Tibial artery (tissue), 4 donors: ENCODE measurements at regions not wholly inside any gene's neighbourhood (a gene's known extent, or its start where the extent isn't known, plus 50 kb on each side); places are given as distances from the start of the nearest gene placed in this dataset.

ENCODE experiments used
- DNase-seq, 2 donors: peaks; one replicate each; pipeline ENCODE4 v3.0.0-alpha.2; 2019
- H3K27ac ChIP-seq, 2 donors: fragments of 200-600 bp; sonication (generic) in 1 of 2; 1 replicate in 1 of 2; 2 replicates in 1 of 2; pipeline ENCODE4 v1.5.1; 2018 to 2019; ENCODE audit warnings: mild to moderate bottlenecking in 1 of 2
- H3K27me3 ChIP-seq, 2 donors: fragments of 200-600 bp; sonication (generic) in 1 of 2; one replicate each; pipeline versions ENCODE4 v1.5.1 to v1.6.0; 2016 to 2019
- H3K36me3 ChIP-seq, 3 donors: fragments of 200-600 bp; sonication (generic) in 2 of 3; one replicate each; pipeline ENCODE4 v1.5.1; 2016 to 2019; ENCODE audit warnings: mild to moderate bottlenecking in 2 of 3
- H3K4me1 ChIP-seq, 4 donors: fragments of 200-600 bp; sonication (generic) in 2 of 4; 1 replicate in 3 of 4; 2 replicates in 1 of 4; pipeline ENCODE4 v1.5.1; 2016 to 2019
- H3K4me3 ChIP-seq, 2 donors: fragments of 200-600 bp; sonication (generic) in 1 of 2; 1 replicate in 1 of 2; 2 replicates in 1 of 2; pipeline ENCODE4 v1.5.1; 2018 to 2019; ENCODE audit warnings: mild to moderate bottlenecking in 2 of 2
- H3K9me3 ChIP-seq, 3 donors: fragments of 200-600 bp; sonication (generic) in 1 of 3; one replicate each; pipeline ENCODE4 v1.5.1; 2016 to 2019
- intact Hi-C: fragments of 100-400 bp; cut with DNase I; formaldehyde crosslinking; loops from one replicate; pipeline ENCODE4 v1.15.0; 2023; ENCODE audit warnings: low total_unique reads
- TF ChIP-seq, protein P1 (sequence below), 2 experiments: fragments of 200-600 bp in 1 of 2; fragments of 450-650 bp in 1 of 2; IDR thresholded peaks; one replicate each; pipeline ENCODE4 v1.5.1; 2017 to 2019; ENCODE audit warnings: antibody characterized with exemption in 2 of 2, mild to moderate bottlenecking in 1 of 2, moderate library complexity in 1 of 2

DNA sequence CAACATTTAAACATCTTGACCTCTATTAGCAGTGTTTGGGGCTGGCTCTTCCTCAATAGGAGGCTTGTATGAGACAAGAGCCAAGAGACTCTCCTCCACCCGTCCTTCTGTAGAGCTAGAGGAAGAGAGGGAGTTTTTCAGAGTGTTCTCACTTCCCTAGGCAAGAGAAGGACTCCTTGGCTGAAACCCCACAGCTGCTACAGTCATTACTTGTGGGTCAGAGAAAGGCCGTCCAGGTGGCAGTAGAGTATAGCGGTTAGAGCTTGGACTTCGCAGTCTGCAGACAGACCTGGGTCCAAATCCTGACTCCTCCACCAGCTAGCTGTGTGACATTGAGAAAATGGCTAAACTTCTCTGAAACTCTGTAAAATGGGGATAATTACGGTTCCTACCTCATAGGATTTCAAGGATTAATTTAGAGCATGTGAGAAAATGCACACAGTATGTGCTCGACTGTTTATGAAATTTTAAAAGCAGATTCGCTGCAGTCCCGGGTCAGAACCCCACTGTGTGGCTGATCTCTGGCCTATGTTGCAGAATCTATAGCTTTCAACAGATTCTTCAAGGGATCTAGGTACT lies 80.8 kb upstream of the ARAP3 start:
- Histone ChIP-seq H3K4me3 (no peak overlapping the region), H3K27me3 (peaks cover 0 to 22% of the 10 kb centered on the region in 2 donors), H3K27ac (no peak overlapping the region), H3K9me3 (no peaks in the 10 kb centered on the region), H3K36me3 (peaks cover 0 to 8% (median 0%) of the 10 kb centered on the region in 3 donors), H3K4me1 (no peaks in the 10 kb centered on the region)
- TF ChIP-seq, protein P1, sequence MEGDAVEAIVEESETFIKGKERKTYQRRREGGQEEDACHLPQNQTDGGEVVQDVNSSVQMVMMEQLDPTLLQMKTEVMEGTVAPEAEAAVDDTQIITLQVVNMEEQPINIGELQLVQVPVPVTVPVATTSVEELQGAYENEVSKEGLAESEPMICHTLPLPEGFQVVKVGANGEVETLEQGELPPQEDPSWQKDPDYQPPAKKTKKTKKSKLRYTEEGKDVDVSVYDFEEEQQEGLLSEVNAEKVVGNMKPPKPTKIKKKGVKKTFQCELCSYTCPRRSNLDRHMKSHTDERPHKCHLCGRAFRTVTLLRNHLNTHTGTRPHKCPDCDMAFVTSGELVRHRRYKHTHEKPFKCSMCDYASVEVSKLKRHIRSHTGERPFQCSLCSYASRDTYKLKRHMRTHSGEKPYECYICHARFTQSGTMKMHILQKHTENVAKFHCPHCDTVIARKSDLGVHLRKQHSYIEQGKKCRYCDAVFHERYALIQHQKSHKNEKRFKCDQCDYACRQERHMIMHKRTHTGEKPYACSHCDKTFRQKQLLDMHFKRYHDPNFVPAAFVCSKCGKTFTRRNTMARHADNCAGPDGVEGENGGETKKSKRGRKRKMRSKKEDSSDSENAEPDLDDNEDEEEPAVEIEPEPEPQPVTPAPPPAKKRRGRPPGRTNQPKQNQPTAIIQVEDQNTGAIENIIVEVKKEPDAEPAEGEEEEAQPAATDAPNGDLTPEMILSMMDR (IDR thresholded peaks at IDR 0.05): no peak
- no peak for DNase-seq
- intact Hi-C loops: no loop called here

DNA sequence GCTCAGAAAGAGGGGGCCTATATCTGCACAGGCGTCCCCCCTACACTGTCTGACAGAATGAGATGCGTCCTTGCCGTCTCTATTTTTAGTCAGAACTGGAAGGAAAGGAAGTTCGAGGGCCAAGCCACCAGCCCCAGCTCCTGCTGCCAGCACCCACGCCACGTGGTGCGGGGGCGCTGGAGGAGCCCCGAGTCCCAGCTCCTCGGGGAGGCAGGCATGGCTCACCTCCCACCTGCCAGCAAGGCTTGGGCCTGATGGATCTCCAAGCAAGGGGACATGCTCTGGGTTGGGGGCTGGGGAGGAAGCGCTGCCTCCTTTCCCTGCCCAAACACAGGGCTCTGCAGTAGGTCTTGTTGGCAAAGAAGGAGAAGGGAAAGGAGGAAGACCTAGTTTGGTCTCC lies 80.3 kb upstream of the ARAP3 start:
- no peak for DNase-seq
- Histone ChIP-seq H3K36me3 (peaks cover 0 to 4% (median 0%) of the 10 kb centered on the region in 3 donors), H3K27ac (no peak overlapping the region), H3K4me1 (no peaks in the 10 kb centered on the region), H3K9me3 (no peaks in the 10 kb centered on the region), H3K27me3 (peaks cover 0 to 28% of the 10 kb centered on the region in 2 donors), H3K4me3 (no peak overlapping the region)
- intact Hi-C loops: no loop called here
- TF ChIP-seq, protein P1 (IDR thresholded peaks at IDR 0.05): no peak

DNA sequence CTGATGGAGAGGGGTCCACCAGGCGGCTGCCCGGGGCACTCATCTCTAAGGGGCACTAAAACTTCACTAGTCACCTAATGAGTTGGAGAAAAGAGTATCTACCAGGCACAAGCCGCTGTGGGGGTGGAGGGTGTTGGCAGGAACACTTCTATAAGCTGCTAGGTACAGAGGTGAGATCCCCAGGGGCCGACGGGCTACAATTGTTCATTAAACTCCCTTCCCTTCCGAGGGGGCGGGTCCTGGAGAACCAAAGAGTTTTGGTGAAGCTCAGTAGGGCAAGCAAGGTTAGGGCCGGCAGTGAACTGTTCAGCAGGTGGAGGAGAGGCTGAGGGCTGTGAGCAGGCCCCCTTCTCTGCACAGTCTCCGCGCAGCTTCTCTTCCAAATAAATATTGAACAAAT lies 78.7 kb upstream of the ARAP3 start:
- no peaks in the 10 kb centered on the region for H3K4me1 ChIP-seq
- intact Hi-C loops: no loop called here
- TF ChIP-seq, protein P1 (IDR thresholded peaks at IDR 0.05): no peak
- no peak overlapping the region for H3K27ac ChIP-seq
- H3K27me3 ChIP-seq: peaks cover 0 to 35% of the 10 kb centered on the region in 2 donors
- no peak overlapping the region for H3K4me3 ChIP-seq
- H3K36me3 ChIP-seq: peaks cover 0 to under 1% (median 0%) of the 10 kb centered on the region in 3 donors
- no peak for DNase-seq
- H3K9me3 ChIP-seq: no peaks in the 10 kb centered on the region

- intact Hi-C loops: no loop called here
- Histone ChIP-seq H3K27ac (no peak overlapping the region), H3K9me3 (no peaks in the 10 kb centered on the region), H3K27me3 (peaks cover 0 to 35% of the 10 kb centered on the region in 2 donors), H3K4me1 (no peaks in the 10 kb centered on the region), H3K36me3 (no peaks in the 10 kb centered on the region), H3K4me3 (no peak overlapping the region)
- no peak for DNase-seq
- TF ChIP-seq, protein P1 (IDR thresholded peaks at IDR 0.05): no peak
These were observed 78.2 kb upstream of the ARAP3 start for GRCh38 chr5:141760193-141760592.

DNA sequence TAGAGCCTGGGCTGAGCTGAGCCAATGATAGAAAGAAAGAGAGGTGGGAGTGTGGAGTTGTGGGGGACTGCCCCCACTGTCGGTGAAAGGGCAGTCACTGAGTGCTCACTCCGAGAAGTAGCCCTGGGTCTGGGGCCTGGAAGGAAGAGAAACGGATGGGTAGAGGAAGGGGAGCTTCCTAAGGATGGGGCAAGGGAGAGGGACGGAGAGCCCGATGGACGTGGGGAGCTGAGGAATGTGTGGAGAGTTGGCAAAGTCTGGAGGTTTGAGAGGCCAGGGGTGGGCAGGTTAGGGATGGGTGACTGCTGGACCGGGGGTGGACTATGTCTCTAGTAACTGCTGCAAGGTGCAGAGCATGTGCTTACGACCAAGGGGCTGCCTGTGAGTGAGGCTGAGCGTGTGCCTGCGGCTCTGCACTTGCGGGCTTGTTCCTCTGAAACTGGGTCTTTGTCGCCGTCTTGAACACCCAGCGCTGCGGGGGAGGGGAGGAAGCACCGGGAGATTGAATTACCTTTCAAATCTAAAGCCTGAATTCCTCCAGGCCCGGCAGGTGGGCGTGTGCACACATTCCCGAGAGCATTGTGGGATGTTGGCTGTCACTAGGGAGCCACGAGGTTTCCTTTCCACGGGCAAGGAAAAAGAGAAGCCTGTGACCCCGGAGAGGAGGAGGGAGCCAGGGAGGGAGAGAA lies 76.4 kb upstream of the ARAP3 start:
- intact Hi-C loops: no loop called here
- H3K4me3 ChIP-seq: no peak overlapping the region
- H3K27me3 ChIP-seq: peaks cover 0 to 38% of the 10 kb centered on the region in 2 donors
- H3K4me1 ChIP-seq: no peaks in the 10 kb centered on the region
- H3K36me3 ChIP-seq: no peaks in the 10 kb centered on the region
- no peak overlapping the region for H3K27ac ChIP-seq
- H3K9me3 ChIP-seq: no peaks in the 10 kb centered on the region
- no peak for DNase-seq
- TF ChIP-seq, protein P1 (IDR thresholded peaks at IDR 0.05): no peak
